ENCODE measurements at regions not wholly inside any gene's neighbourhood (a gene's known extent, or its start where the extent isn't known, plus 50 kb on each side); places are given as distances from the start of the nearest gene placed in this dataset.

DNA sequence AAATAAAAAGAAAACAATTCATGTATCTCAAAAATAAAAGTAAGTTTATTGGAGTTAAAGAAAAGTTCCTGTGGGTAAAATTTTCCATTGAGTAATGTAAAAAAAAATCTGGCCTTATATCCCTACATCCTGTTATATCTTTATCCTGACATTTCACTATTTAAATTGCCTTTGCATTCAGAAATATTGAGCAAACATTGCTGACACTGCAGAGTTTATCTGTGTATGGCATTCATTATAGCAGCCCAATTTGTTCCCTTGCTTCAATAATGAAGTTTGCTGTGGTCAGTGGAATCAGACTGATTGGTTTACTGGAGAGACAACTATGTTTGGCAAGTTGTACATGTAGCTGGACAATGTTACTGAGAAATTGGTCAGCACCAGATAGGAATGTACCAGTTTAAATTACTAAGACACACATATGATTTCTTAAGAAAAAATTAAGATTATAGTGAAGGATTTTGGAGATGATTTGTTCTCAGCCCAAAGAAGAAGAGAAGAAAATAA lies 271.7 kb downstream of the ANKRD7 start:
- RAD21 ChIA-PET (ENCODE audit: unreplicated experiment), result no interaction called here
- H2AFZ ChIP-seq (ENCODE audit: control insufficient read depth, low read depth, low read length), result no peak overlapping the region
- no peak for ATAC-seq
- no peak for FAIRE-seq
- no peaks in the 10 kb centered on the region for H3K4me1 ChIP-seq (ENCODE audit: control insufficient read depth, insufficient read depth, low read length)
- no peaks in the 10 kb centered on the region for H3K27me3 ChIP-seq (replicated peaks in 1 of 2; ENCODE audit: control insufficient read depth in 2 of 2, insufficient read depth in 2 of 2, low read length in 1 of 2)
- in situ Hi-C loops (cut with MboI) (no loop called here), intact Hi-C loops (cut with micrococcal nuclease; ENCODE audit: unreplicated experiment) (no loop called here)
- no peaks in the 10 kb centered on the region for H4K20me1 ChIP-seq (ENCODE audit: control insufficient read depth, insufficient read depth)
- no peaks in the 10 kb centered on the region for H3K9me3 ChIP-seq (replicated peaks; ENCODE audit: control insufficient read depth, insufficient read depth, low read length)
- H3K27ac ChIP-seq (ENCODE audit: control insufficient read depth, insufficient read depth), result no peak overlapping the region
- H3K79me2 ChIP-seq (ENCODE audit: control insufficient read depth, insufficient read depth, low read length), result no peaks in the 10 kb centered on the region
- H3K4me2 ChIP-seq (ENCODE audit: control insufficient read depth, insufficient read depth), result no peak overlapping the region
- CTCF ChIA-PET, result no interaction called here
- no peak for DNase-seq (ENCODE audit: low read depth, low spot score)
- no peak overlapping the region for H3K4me3 ChIP-seq
- SMC1A ChIA-PET (ENCODE audit: uncharacterized antibody, unreplicated experiment), result no interaction called here
- no peak overlapping the region for H3K9ac ChIP-seq (ENCODE audit: control insufficient read depth, insufficient read depth, low read length)
- TF ChIP-seq NFYB (IDR thresholded peaks at IDR 0.05; ENCODE audit: insufficient read depth, low read depth, low read length), result no peak
- TF ChIP-seq, protein P1, sequence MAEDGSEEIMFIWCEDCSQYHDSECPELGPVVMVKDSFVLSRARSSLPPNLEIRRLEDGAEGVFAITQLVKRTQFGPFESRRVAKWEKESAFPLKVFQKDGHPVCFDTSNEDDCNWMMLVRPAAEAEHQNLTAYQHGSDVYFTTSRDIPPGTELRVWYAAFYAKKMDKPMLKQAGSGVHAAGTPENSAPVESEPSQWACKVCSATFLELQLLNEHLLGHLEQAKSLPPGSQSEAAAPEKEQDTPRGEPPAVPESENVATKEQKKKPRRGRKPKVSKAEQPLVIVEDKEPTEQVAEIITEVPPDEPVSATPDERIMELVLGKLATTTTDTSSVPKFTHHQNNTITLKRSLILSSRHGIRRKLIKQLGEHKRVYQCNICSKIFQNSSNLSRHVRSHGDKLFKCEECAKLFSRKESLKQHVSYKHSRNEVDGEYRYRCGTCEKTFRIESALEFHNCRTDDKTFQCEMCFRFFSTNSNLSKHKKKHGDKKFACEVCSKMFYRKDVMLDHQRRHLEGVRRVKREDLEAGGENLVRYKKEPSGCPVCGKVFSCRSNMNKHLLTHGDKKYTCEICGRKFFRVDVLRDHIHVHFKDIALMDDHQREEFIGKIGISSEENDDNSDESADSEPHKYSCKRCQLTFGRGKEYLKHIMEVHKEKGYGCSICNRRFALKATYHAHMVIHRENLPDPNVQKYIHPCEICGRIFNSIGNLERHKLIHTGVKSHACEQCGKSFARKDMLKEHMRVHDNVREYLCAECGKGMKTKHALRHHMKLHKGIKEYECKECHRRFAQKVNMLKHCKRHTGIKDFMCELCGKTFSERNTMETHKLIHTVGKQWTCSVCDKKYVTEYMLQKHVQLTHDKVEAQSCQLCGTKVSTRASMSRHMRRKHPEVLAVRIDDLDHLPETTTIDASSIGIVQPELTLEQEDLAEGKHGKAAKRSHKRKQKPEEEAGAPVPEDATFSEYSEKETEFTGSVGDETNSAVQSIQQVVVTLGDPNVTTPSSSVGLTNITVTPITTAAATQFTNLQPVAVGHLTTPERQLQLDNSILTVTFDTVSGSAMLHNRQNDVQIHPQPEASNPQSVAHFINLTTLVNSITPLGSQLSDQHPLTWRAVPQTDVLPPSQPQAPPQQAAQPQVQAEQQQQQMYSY (CRISPR knock-in tag; IDR thresholded peaks at IDR 0.05), result no peak
- no peak for TF ChIP-seq NBN (IDR thresholded peaks at IDR 0.05)
- TF ChIP-seq HCFC1 (IDR thresholded peaks at IDR 0.05; ENCODE audit: low read length), result no peak
- TF ChIP-seq CBX3 (IDR thresholded peaks at IDR 0.05; ENCODE audit: borderline replicate concordance, low read depth), result no peak
- no peak for TF ChIP-seq FOXM1 (IDR thresholded peaks at IDR 0.05; ENCODE audit: low read depth, low read length)
- TF ChIP-seq YY1 (IDR thresholded peaks at IDR 0.05; ENCODE audit: low read depth, low read length), result no peak
- no peak for TF ChIP-seq RELB (IDR thresholded peaks at IDR 0.05; ENCODE audit: low read depth)
- no peak for TF ChIP-seq IKZF1 (conservative IDR thresholded peaks at IDR 0.05)
- TF ChIP-seq ZBED1 (IDR thresholded peaks at IDR 0.05; ENCODE audit: borderline replicate concordance), result no peak
- no peak for TF ChIP-seq TCF3 (IDR thresholded peaks at IDR 0.05; ENCODE audit: borderline replicate concordance, insufficient read depth, low read depth, low read length)
- no peak for TF ChIP-seq LARP7 (IDR thresholded peaks at IDR 0.05)
- no peak for TF ChIP-seq PML (IDR thresholded peaks at IDR 0.05; ENCODE audit: low read length)
- TF ChIP-seq BACH1 (IDR thresholded peaks at IDR 0.05; ENCODE audit: borderline replicate concordance), result no peak
- TF ChIP-seq ATF7 (IDR thresholded peaks at IDR 0.05; ENCODE audit: low read depth), result no peak
- no peak for TF ChIP-seq IKZF2 (IDR thresholded peaks at IDR 0.05)
- TF ChIP-seq, protein P2, sequence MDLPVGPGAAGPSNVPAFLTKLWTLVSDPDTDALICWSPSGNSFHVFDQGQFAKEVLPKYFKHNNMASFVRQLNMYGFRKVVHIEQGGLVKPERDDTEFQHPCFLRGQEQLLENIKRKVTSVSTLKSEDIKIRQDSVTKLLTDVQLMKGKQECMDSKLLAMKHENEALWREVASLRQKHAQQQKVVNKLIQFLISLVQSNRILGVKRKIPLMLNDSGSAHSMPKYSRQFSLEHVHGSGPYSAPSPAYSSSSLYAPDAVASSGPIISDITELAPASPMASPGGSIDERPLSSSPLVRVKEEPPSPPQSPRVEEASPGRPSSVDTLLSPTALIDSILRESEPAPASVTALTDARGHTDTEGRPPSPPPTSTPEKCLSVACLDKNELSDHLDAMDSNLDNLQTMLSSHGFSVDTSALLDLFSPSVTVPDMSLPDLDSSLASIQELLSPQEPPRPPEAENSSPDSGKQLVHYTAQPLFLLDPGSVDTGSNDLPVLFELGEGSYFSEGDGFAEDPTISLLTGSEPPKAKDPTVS (IDR thresholded peaks at IDR 0.05; ENCODE audit: low read depth, low read length), result no peak
- TF ChIP-seq RCOR1 (conservative IDR thresholded peaks at IDR 0.05; ENCODE audit: low read depth, low read length), result no peak
- TF ChIP-seq BMI1 (IDR thresholded peaks at IDR 0.05; ENCODE audit: borderline replicate concordance), result no peak
- POLR2A ChIA-PET, result no interaction called here
- BruUV-seq (replicated peaks), result no TSS peak
- H3K36me3 ChIP-seq (ENCODE audit: control insufficient read depth in 2 of 2, insufficient read depth in 2 of 2, low read length in 1 of 2), result no peaks in the 10 kb centered on the region
